PFSK-1 (cell line): ENCODE measurements at regions not wholly inside any gene's neighbourhood (a gene's known extent, or its start where the extent isn't known, plus 50 kb on each side); places are given as distances from the start of the nearest gene placed in this dataset.

Experiments used
- FOXP2 ChIP-seq: optimal IDR thresholded peaks from 2 replicates; pipeline ENCODE3; 2011; ENCODE audit warnings: borderline replicate concordance, control low read depth, inconsistent platforms; ENCODE audit not compliant: insufficient read depth; ENCODE audit errors: extremely low read length, extremely low read depth
- POLR2AphosphoS5 ChIP-seq: IDR thresholded peaks from 2 replicates; pipeline ENCODE4 v1.6.1; 2012; ENCODE audit warnings: low read depth, mild to moderate bottlenecking, control low read depth, low read length, moderate library complexity
- SIN3A ChIP-seq: IDR thresholded peaks from 2 replicates; pipeline ENCODE4 v1.6.1; 2012; ENCODE audit warnings: mild to moderate bottlenecking, low read length, moderate library complexity, borderline replicate concordance; ENCODE audit not compliant: insufficient read depth
- TAF1 ChIP-seq: IDR thresholded peaks from 2 replicates; pipeline ENCODE4 v1.6.1; 2012; ENCODE audit warnings: low read length, control low read depth, borderline replicate concordance; ENCODE audit not compliant: insufficient read depth
- TF ChIP-seq, protein P1 (sequence below), 2 experiments: IDR thresholded peaks; 2 replicates each; pipeline versions ENCODE4 v1.6.1 to v1.8.0; 2011 to 2012; ENCODE audit warnings: low read depth in 2 of 2, low read length in 2 of 2, control low read depth in 1 of 2, inconsistent platforms in 1 of 2, mild to moderate bottlenecking in 1 of 2, moderate library complexity in 1 of 2; ENCODE audit not compliant: insufficient read depth in 1 of 2

DNA sequence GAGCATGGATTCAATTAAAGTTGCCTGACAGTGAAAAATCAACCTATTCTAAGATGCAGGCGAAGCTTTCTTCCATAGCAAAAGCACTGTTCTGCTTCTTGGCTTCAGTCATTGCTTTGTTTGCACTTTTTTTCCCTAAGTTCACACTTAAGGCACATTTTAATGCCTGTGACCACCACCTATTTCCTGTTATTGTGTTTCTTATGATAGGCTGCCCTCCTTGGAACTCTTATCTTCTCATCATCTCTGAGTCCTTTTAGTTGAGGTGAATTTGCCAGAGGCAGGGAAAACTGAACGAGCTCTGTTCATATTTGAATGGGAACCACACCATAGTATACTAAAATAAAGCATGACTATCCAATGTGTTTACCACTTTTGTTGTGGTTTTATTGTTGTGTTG lies 119.8 kb downstream of the SPCS3 start:
- TF ChIP-seq, protein P1, sequence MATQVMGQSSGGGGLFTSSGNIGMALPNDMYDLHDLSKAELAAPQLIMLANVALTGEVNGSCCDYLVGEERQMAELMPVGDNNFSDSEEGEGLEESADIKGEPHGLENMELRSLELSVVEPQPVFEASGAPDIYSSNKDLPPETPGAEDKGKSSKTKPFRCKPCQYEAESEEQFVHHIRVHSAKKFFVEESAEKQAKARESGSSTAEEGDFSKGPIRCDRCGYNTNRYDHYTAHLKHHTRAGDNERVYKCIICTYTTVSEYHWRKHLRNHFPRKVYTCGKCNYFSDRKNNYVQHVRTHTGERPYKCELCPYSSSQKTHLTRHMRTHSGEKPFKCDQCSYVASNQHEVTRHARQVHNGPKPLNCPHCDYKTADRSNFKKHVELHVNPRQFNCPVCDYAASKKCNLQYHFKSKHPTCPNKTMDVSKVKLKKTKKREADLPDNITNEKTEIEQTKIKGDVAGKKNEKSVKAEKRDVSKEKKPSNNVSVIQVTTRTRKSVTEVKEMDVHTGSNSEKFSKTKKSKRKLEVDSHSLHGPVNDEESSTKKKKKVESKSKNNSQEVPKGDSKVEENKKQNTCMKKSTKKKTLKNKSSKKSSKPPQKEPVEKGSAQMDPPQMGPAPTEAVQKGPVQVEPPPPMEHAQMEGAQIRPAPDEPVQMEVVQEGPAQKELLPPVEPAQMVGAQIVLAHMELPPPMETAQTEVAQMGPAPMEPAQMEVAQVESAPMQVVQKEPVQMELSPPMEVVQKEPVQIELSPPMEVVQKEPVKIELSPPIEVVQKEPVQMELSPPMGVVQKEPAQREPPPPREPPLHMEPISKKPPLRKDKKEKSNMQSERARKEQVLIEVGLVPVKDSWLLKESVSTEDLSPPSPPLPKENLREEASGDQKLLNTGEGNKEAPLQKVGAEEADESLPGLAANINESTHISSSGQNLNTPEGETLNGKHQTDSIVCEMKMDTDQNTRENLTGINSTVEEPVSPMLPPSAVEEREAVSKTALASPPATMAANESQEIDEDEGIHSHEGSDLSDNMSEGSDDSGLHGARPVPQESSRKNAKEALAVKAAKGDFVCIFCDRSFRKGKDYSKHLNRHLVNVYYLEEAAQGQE (IDR thresholded peaks at IDR 0.05; ENCODE audit: insufficient read depth in 1 of 2, low read depth in 2 of 2, low read length in 2 of 2), result no peak
- TF ChIP-seq POLR2AphosphoS5 (no peak), SIN3A (no peak), FOXP2 (no peak)

DNA sequence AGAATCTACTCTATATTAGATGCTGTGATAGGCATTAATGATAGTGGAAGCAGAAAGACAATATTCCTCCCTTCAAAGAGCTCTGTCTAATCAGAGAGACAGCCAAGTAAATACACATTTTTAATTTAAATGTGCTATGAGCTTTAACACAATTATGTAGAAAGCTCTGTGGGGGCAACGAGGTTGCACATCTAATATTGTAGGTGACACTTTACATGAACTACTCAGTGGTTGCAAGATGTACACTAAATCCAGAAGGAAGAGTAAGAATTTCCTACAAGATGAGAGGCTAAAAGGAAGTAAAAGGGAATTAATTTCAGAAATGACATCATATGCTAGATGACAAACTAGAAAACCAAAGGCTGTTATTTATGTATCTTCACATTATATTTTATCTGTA lies 120.9 kb downstream of the SPCS3 start:
- TF ChIP-seq POLR2AphosphoS5 (no peak), FOXP2 (no peak), SIN3A (no peak), TAF1 (no peak)
- TF ChIP-seq, protein P1 (IDR thresholded peaks at IDR 0.05; ENCODE audit: insufficient read depth in 1 of 2, low read depth in 2 of 2, low read length in 2 of 2), result no peak

DNA sequence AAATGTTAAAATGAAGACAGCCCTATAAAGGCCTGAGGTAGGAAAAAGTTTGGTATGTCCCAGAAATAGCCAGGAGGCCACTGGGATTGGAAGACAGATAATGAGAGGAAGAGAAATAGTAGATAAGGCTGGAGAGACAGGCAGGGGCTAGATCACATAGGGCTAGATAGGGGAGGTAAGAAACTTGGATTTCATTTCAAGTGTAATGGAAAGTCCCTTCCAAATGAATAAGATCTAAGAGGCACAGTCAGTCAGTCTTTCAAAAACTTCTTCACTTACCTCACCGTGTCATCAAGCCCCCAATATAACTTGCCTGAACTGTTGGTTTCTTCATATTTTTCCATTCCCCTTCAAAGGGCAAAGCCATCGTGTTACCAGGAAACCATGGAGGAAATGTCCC lies 121.8 kb downstream of the SPCS3 start:
- TF ChIP-seq FOXP2, result no peak
- TF ChIP-seq, protein P1 (IDR thresholded peaks at IDR 0.05; ENCODE audit: insufficient read depth in 1 of 2, low read depth in 2 of 2, low read length in 2 of 2), result no peak
- no peak for TF ChIP-seq SIN3A
- no peak for TF ChIP-seq TAF1
- TF ChIP-seq POLR2AphosphoS5, result no peak

DNA sequence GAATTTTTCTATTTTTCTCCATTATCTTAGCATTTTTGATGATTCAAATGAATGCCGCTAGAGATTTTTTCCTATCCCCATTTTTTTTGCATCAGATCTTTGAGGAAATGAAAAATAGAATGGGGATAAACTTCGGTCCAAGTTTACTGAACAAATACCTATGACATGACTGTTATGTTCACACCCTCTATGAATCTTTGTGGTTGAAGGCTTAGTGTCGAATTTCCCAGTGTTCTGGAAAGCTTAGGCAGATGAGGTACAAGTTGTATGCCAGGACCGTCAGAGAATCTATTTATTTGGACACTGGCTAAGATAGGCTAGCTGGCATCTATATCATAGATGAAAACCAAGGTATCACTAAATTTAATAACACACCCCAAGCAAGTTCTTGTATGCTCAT lies 123.4 kb downstream of the SPCS3 start:
- TF ChIP-seq SIN3A, result no peak
- TF ChIP-seq, protein P1 (IDR thresholded peaks at IDR 0.05; ENCODE audit: insufficient read depth in 1 of 2, low read depth in 2 of 2, low read length in 2 of 2), result no peak
- TF ChIP-seq FOXP2, result no peak
- no peak for TF ChIP-seq POLR2AphosphoS5
- no peak for TF ChIP-seq TAF1
